GM19025 (cell line): ENCODE measurements at regions not wholly inside any gene's neighbourhood (a gene's known extent, or its start where the extent isn't known, plus 50 kb on each side); places are given as distances from the start of the nearest gene placed in this dataset.

Experiments
- ATAC-seq: cut with Tn5 transposase; IDR thresholded peaks from one replicate; pipeline ENCODE4 v1.9.1; 2021; ENCODE audit warnings: mild to moderate bottlenecking, low read depth, moderate library complexity; ENCODE audit not compliant: unreplicated experiment

- no peak for ATAC-seq
Observed at GRCh38 chr4:138964716-138965426, 50.7 kb upstream of the NOCT start.

GRCh38 chr4:138963412-138963811 is 52.2 kb upstream of the NOCT start:
- no peak for ATAC-seq

- ATAC-seq, result no peak
Observed at GRCh38 chr4:138961664-138962063, 53.9 kb upstream of the NOCT start.

GRCh38 chr4:138961129-138961528 is 54.5 kb upstream of the NOCT start:
- ATAC-seq, result no peak

- no peak for ATAC-seq
Observed at GRCh38 chr4:138960175-138960710, 55.3 kb upstream of the NOCT start.

GRCh38 chr4:138959097-138959815 is 56.3 kb upstream of the NOCT start:
- no peak for ATAC-seq

- ATAC-seq, result no peak
Observed at GRCh38 chr4:138958519-138958918, 57.1 kb upstream of the NOCT start.

GRCh38 chr4:138957302-138957701 is 58.3 kb upstream of the NOCT start:
- no peak for ATAC-seq

- ATAC-seq, result no peak
Observed at GRCh38 chr4:138954428-138954827, 61.2 kb upstream of the NOCT start.

GRCh38 chr4:138953961-138954371 is 61.6 kb upstream of the NOCT start:
- ATAC-seq, result no peak

- ATAC-seq, result no peak
Observed at GRCh38 chr4:138952411-138952810, 63.2 kb upstream of the NOCT start.

GRCh38 chr4:138951764-138952163 is 63.8 kb upstream of the NOCT start:
- ATAC-seq, result no peak

- no peak for ATAC-seq
Observed at GRCh38 chr4:138949866-138950265, 65.7 kb upstream of the NOCT start.

GRCh38 chr4:138948918-138949317 is 66.7 kb upstream of the NOCT start:
- no peak for ATAC-seq

- no peak for ATAC-seq
Observed at GRCh38 chr4:138946306-138946705, 69.3 kb upstream of the NOCT start.

- ATAC-seq, result no peak
Observed at GRCh38 chr4:138945840-138946239, 69.7 kb upstream of the NOCT start.

GRCh38 chr4:138945401-138945800 is 70.2 kb upstream of the NOCT start:
- ATAC-seq, result no peak

- ATAC-seq, result no peak
Observed at GRCh38 chr4:138943893-138944292, 71.7 kb upstream of the NOCT start.

- no peak for ATAC-seq
Observed at GRCh38 chr4:138941037-138941436, 74.5 kb upstream of the NOCT start.

GRCh38 chr4:138939960-138940359 is 75.6 kb upstream of the NOCT start:
- no peak for ATAC-seq

- peak; percentile 63 for ATAC-seq
Observed at GRCh38 chr4:138938366-138938690, 77.3 kb upstream of the NOCT start.
